ENCODE measurements at regions not wholly inside any gene's neighbourhood (a gene's known extent, or its start where the extent isn't known, plus 50 kb on each side); places are given as distances from the start of the nearest gene placed in this dataset.

DNA sequence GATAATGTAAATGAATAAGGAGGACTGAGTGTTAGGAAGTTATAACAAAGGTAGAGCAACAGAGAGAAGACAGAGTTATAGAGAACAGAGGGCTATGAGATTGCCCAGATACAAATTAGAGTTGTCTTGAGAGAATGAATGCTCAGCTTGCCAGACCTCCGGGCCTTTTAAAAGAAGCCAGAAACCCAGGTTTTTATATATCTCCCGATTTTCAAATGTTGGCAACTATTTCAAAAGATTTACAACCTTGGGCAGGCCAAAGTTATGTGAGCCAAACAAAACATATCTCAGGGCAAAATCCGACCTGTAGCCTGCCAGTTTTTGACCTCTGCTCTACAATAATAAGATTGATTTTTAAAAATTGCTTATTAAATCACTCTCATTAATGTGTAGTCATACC, 573.1 kb upstream of the SLC10A2 start:
- ChIA-PET CTCF (no interaction called here), RAD21 (ENCODE audit: low non-redundant PET in 1 of 2, low total read pairs in 2 of 2, uncharacterized antibody in 2 of 2, unreplicated experiment in 2 of 2) (no interaction called here), POLR2A (no interaction called here)
- Histone ChIP-seq H3K9me2 (ENCODE audit: insufficient read depth) (no peaks in the 10 kb centered on the region), H3K4me2 (ENCODE audit: low read length) (no peak overlapping the region), H3K27ac (ENCODE audit: low read depth, low read length) (no peak overlapping the region), H3K9ac (ENCODE audit: low read length) (no peak overlapping the region), H3K4me3 (replicated peaks in 1 of 2; ENCODE audit: low read depth in 1 of 2, low read length in 2 of 2) (no peak overlapping the region), H3K27me3 (ENCODE audit: insufficient read depth, low read length) (no peaks in the 10 kb centered on the region), H3K9me3 (ENCODE audit: control insufficient read depth in 1 of 2, insufficient read depth in 1 of 2, low read depth in 1 of 2, low read length in 2 of 2) (no peaks in the 10 kb centered on the region), H4K20me1 (ENCODE audit: insufficient read depth) (no peaks in the 10 kb centered on the region), H2AFZ (ENCODE audit: low read depth, low read length, poor library complexity, severe bottlenecking) (no peak overlapping the region), H3K4me1 (ENCODE audit: control insufficient read depth in 1 of 2, insufficient read depth in 2 of 2, low read length in 2 of 2) (no peaks in the 10 kb centered on the region), H3K36me3 (ENCODE audit: control insufficient read depth in 1 of 2, insufficient read depth in 2 of 2, low read length in 2 of 2) (no peaks in the 10 kb centered on the region), H3K79me2 (ENCODE audit: insufficient read depth, low read length) (no peaks in the 10 kb centered on the region)
- ATAC-seq (no peak), DNase-seq (ENCODE audit: low read depth, low spot score) (no peak)
- TF ChIP-seq, protein P1, sequence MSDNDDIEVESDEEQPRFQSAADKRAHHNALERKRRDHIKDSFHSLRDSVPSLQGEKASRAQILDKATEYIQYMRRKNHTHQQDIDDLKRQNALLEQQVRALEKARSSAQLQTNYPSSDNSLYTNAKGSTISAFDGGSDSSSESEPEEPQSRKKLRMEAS (IDR thresholded peaks at IDR 0.05), result no peak
- TF ChIP-seq FOSL1 (IDR thresholded peaks at IDR 0.05; ENCODE audit: low read depth) (no peak), SRF (IDR thresholded peaks at IDR 0.05; ENCODE audit: low read depth) (no peak), YY1 (IDR thresholded peaks at IDR 0.05; ENCODE audit: extremely low read depth, insufficient replicate concordance, low read depth, low read length) (no peak), CEBPB (IDR thresholded peaks at IDR 0.05; ENCODE audit: low read depth) (no peak), CBX3 (IDR thresholded peaks at IDR 0.05; ENCODE audit: low read depth) (no peak)
- TF ChIP-seq, protein P2, sequence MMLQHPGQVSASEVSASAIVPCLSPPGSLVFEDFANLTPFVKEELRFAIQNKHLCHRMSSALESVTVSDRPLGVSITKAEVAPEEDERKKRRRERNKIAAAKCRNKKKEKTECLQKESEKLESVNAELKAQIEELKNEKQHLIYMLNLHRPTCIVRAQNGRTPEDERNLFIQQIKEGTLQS (IDR thresholded peaks at IDR 0.05), result no peak
- intact Hi-C loops (cut with micrococcal nuclease), result no loop called here
- no TSS peak for BruUV-seq (replicated peaks)

DNA sequence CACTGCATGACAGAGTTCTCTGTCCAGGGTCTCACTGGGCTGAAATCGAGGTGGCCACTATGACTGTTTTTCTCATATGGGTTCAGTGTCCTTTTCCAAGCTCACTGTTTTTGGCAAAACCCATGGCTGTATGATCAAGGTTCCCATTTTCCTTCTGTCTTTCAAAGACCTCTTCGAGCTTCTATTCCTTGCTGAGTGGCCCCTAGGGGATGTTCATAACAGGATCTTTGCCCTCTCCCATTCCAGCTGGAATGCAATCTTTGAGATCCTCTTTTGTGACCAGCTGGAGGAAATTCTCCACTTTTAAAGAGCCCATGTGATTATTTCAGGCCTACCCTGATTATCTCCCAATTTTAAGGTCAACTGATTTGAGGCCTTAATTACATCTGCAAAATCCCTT, 572.5 kb upstream of the SLC10A2 start:
- Histone ChIP-seq H4K20me1 (ENCODE audit: insufficient read depth) (no peaks in the 10 kb centered on the region), H3K27me3 (ENCODE audit: insufficient read depth, low read length) (no peaks in the 10 kb centered on the region), H3K4me3 (replicated peaks in 1 of 2; ENCODE audit: low read depth in 1 of 2, low read length in 2 of 2) (no peak overlapping the region), H3K9me2 (ENCODE audit: insufficient read depth) (no peaks in the 10 kb centered on the region), H3K9ac (ENCODE audit: low read length) (no peak overlapping the region), H3K79me2 (ENCODE audit: insufficient read depth, low read length) (no peaks in the 10 kb centered on the region), H3K9me3 (ENCODE audit: control insufficient read depth in 1 of 2, insufficient read depth in 1 of 2, low read depth in 1 of 2, low read length in 2 of 2) (no peaks in the 10 kb centered on the region), H2AFZ (ENCODE audit: low read depth, low read length, poor library complexity, severe bottlenecking) (no peak overlapping the region), H3K36me3 (ENCODE audit: control insufficient read depth in 1 of 2, insufficient read depth in 2 of 2, low read length in 2 of 2) (no peaks in the 10 kb centered on the region), H3K4me1 (ENCODE audit: control insufficient read depth in 1 of 2, insufficient read depth in 2 of 2, low read length in 2 of 2) (no peaks in the 10 kb centered on the region), H3K27ac (ENCODE audit: low read depth, low read length) (no peak overlapping the region), H3K4me2 (ENCODE audit: low read length) (no peak overlapping the region)
- ChIA-PET CTCF (no interaction called here), RAD21 (ENCODE audit: low non-redundant PET in 1 of 2, low total read pairs in 2 of 2, uncharacterized antibody in 2 of 2, unreplicated experiment in 2 of 2) (no interaction called here), POLR2A (no interaction called here)
- BruUV-seq (replicated peaks), result no TSS peak
- ATAC-seq, result no peak
- intact Hi-C loops (cut with micrococcal nuclease), result no loop called here
- DNase-seq (ENCODE audit: low read depth, low spot score), result no peak
- TF ChIP-seq EGR1 (IDR thresholded peaks at IDR 0.05; ENCODE audit: low read depth) (no peak), CEBPB (IDR thresholded peaks at IDR 0.05; ENCODE audit: low read depth) (no peak), POLR2A (IDR thresholded peaks at IDR 0.05; ENCODE audit: borderline replicate concordance, extremely low read depth, insufficient read depth, insufficient read length) (no peak), POLR2AphosphoS5 (IDR thresholded peaks at IDR 0.05; ENCODE audit: low read depth, low read length) (no peak), JUND (IDR thresholded peaks at IDR 0.05) (no peak), TCF7L2 (IDR thresholded peaks at IDR 0.05; ENCODE audit: borderline replicate concordance, extremely low read depth, insufficient read depth, insufficient read length) (no peak), EZH2 (IDR thresholded peaks at IDR 0.05) (no peak), ZFX (IDR thresholded peaks at IDR 0.05) (no peak), ZNF274 (IDR thresholded peaks at IDR 0.05; ENCODE audit: low read depth, low read length) (no peak)
- TF ChIP-seq, protein P1 (IDR thresholded peaks at IDR 0.05), result no peak
- TF ChIP-seq, protein P3, sequence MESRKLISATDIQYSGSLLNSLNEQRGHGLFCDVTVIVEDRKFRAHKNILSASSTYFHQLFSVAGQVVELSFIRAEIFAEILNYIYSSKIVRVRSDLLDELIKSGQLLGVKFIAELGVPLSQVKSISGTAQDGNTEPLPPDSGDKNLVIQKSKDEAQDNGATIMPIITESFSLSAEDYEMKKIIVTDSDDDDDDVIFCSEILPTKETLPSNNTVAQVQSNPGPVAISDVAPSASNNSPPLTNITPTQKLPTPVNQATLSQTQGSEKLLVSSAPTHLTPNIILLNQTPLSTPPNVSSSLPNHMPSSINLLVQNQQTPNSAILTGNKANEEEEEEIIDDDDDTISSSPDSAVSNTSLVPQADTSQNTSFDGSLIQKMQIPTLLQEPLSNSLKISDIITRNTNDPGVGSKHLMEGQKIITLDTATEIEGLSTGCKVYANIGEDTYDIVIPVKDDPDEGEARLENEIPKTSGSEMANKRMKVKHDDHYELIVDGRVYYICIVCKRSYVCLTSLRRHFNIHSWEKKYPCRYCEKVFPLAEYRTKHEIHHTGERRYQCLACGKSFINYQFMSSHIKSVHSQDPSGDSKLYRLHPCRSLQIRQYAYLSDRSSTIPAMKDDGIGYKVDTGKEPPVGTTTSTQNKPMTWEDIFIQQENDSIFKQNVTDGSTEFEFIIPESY (IDR thresholded peaks at IDR 0.05; ENCODE audit: extremely low read depth, insufficient replicate concordance, low read length), result no peak
- TF ChIP-seq, protein P4, sequence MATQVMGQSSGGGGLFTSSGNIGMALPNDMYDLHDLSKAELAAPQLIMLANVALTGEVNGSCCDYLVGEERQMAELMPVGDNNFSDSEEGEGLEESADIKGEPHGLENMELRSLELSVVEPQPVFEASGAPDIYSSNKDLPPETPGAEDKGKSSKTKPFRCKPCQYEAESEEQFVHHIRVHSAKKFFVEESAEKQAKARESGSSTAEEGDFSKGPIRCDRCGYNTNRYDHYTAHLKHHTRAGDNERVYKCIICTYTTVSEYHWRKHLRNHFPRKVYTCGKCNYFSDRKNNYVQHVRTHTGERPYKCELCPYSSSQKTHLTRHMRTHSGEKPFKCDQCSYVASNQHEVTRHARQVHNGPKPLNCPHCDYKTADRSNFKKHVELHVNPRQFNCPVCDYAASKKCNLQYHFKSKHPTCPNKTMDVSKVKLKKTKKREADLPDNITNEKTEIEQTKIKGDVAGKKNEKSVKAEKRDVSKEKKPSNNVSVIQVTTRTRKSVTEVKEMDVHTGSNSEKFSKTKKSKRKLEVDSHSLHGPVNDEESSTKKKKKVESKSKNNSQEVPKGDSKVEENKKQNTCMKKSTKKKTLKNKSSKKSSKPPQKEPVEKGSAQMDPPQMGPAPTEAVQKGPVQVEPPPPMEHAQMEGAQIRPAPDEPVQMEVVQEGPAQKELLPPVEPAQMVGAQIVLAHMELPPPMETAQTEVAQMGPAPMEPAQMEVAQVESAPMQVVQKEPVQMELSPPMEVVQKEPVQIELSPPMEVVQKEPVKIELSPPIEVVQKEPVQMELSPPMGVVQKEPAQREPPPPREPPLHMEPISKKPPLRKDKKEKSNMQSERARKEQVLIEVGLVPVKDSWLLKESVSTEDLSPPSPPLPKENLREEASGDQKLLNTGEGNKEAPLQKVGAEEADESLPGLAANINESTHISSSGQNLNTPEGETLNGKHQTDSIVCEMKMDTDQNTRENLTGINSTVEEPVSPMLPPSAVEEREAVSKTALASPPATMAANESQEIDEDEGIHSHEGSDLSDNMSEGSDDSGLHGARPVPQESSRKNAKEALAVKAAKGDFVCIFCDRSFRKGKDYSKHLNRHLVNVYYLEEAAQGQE (IDR thresholded peaks at IDR 0.05; ENCODE audit: low read depth), result no peak

Measured in HCT116 (cell line).